ENCODE measurements at regions not wholly inside any gene's neighbourhood (a gene's known extent, or its start where the extent isn't known, plus 50 kb on each side); places are given as distances from the start of the nearest gene placed in this dataset.
"Not testable (repeated sequence)": the region's sequence is repeated elsewhere in the genome, so short reads cannot be mapped to it uniquely, and the experiment has no call there.

DNA sequence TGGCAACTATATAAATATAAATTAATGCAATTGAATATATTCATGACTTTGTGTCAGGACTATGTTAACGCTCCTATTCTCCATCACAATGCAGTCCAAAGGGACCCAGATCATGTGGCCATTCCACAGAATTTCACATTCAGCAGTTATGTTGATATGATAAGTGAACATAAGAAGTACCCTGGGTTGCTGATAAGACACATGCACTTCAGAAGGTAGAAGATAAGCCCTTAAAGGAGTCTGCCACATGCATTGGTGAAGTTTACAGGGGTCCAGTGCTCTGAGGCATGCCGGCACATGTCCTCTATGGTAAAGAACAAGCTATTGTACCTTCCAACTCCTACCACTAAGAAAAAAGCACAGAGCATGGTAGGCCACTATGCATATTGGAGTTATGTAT, 76.4 kb downstream of the PHAX start:
- H3K9me3 Mint-ChIP-seq, result no peaks in the 10 kb centered on the region
- H3K27ac Mint-ChIP-seq (ENCODE audit: low read depth), result no peak overlapping the region
- DNase-seq (ENCODE audit: low spot score in 2 of 2) (no peak), ATAC-seq (replicated peaks; ENCODE audit: extremely low read depth, poor library complexity, severe bottlenecking) (no peak)
- H3K27me3 Mint-ChIP-seq, result no peaks in the 10 kb centered on the region
- no peak overlapping the region for H3K4me3 Mint-ChIP-seq
- H3K36me3 Mint-ChIP-seq (ENCODE audit: insufficient read depth), result no peaks in the 10 kb centered on the region
- H3K4me1 Mint-ChIP-seq, result peaks cover 5% of the 10 kb centered on the region

DNA sequence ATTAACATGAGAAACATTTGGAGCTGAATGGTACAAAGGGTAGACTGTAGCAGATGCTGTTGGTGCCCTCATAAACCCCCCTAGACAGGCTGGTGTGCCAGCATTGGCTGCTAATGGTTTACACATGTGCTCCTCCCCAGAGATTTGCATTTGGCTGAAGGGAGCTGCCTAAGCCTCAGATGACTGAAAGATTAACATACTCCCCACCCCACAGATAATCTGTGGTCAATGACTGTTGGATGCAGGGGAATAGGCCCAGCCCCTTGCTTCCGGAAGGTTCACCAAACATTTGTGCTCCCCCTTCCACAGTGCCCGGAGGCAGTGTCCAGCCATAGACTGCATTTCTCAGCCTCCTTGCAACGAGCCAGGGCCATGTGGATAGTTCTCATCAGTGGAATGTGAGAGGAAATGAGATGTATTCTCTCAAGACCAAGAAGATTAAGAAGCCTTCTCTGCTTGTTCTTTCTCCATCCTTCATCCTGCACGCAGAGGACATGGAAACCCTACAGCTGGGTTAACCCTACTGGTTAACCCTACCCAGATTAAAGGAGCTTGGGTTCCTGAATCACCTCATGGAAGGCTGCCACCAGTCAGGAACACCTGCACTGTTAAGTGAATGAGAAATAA, 79.6 kb downstream of the PHAX start:
- no peak overlapping the region for H3K27ac Mint-ChIP-seq (ENCODE audit: low read depth)
- no peaks in the 10 kb centered on the region for H3K9me3 Mint-ChIP-seq
- peaks cover 9% of the 10 kb centered on the region for H3K27me3 Mint-ChIP-seq
- no peaks in the 10 kb centered on the region for H3K36me3 Mint-ChIP-seq (ENCODE audit: insufficient read depth)
- no peak for ATAC-seq (replicated peaks; ENCODE audit: extremely low read depth, poor library complexity, severe bottlenecking)
- H3K4me3 Mint-ChIP-seq, result no peak overlapping the region
- H3K4me1 Mint-ChIP-seq, result peaks cover 5% of the 10 kb centered on the region
- no peak for DNase-seq (ENCODE audit: low spot score in 2 of 2)

DNA sequence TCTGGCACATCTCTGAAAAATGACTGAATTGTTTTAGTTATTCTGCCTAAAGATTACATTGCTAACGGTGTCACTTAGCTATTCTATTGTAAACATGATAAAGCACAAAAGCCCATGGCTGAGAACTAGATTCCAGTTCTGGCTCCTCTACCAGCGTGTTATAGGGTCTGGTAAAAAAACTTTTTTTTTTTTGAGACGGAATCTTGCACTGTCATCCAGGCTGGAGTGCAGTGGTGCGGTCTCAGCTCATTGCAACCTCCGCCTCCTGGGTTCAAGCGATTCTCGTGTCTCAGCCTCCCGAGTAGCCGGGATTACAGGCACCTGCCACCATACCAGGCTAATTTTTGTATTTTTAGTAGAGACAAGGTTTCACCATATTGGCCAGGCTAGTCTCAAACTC, 80.6 kb downstream of the PHAX start:
- H3K9me3 Mint-ChIP-seq; DNase-seq (ENCODE audit: low spot score in 2 of 2); H3K4me1 Mint-ChIP-seq; H3K36me3 Mint-ChIP-seq (ENCODE audit: insufficient read depth); H3K27me3 Mint-ChIP-seq; ATAC-seq (replicated peaks; ENCODE audit: extremely low read depth, poor library complexity, severe bottlenecking); H3K4me3 Mint-ChIP-seq; H3K27ac Mint-ChIP-seq (ENCODE audit: low read depth): not testable (repeated sequence)

DNA sequence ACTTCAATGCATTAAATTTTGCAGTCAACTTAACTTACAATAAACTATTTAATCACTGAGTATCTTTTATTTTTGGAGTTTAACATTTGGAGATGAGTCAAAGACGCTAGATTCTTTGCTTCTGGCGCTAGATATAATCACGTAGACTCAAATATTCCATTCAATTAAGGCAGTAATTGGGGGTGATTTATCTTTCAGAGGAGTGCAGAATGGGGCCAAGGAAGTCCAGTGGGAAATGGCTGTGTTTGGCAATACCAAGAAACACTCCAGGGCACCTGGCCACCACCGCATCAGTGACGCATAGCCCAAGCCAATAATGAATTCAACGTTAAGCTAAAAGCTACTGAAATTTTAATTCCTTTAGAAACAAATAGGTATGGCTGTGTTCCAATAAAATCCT, 81.2 kb downstream of the PHAX start:
- Mint-ChIP-seq H3K36me3 (ENCODE audit: insufficient read depth) (no peaks in the 10 kb centered on the region), H3K27me3 (peaks cover 9% of the 10 kb centered on the region), H3K4me1 (no peaks in the 10 kb centered on the region), H3K9me3 (no peaks in the 10 kb centered on the region), H3K27ac (ENCODE audit: low read depth) (no peak overlapping the region), H3K4me3 (no peak overlapping the region)
- no peak for ATAC-seq (replicated peaks; ENCODE audit: extremely low read depth, poor library complexity, severe bottlenecking)
- DNase-seq (ENCODE audit: low spot score in 2 of 2), result no peak

DNA sequence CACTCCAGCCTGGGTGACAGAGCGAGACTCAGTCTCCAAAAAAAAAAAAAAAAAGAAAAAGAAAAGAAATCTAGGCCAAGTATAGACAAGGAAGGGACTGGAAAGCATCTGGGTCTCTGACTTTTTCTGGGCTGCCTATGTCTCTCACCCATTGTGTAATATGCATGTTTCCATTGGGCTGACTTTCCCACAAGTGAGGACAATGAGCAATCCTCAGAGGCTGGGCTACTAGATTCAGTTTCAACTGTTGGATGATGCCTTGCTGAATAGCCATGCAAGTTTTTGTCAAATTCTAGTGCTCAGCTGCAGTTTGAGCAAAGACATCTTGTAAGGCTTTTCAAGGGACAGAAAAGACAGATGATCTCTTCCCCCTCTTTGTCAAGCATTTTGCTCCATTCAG, 82.1 kb downstream of the PHAX start:
- Mint-ChIP-seq H3K4me3 (no peak overlapping the region), H3K4me1 (no peaks in the 10 kb centered on the region), H3K9me3 (no peaks in the 10 kb centered on the region), H3K36me3 (ENCODE audit: insufficient read depth) (no peaks in the 10 kb centered on the region), H3K27me3 (peaks cover 9% of the 10 kb centered on the region), H3K27ac (ENCODE audit: low read depth) (no peak overlapping the region)
- ATAC-seq (replicated peaks; ENCODE audit: extremely low read depth, poor library complexity, severe bottlenecking) (no peak), DNase-seq (ENCODE audit: low spot score in 2 of 2) (no peak)

DNA sequence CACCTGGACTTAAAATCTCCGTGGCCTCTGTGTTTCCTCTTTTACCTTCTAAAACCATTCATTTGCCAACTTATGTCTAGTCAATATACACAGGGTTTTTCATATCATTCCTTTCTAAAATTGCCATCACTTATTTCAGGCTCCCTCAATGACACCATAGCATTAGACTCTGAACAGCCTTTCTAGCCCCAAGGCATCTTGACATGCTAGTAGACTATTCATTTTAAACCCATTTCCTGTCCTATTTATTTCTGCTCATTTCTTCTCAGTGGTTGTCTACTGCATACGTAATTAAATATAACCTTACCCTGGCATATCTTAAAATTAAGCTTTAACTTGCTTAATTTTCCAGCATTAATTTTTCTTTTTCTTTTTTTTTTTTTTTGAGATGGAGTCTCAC, 83.2 kb downstream of the PHAX start:
- ATAC-seq (replicated peaks; ENCODE audit: extremely low read depth, poor library complexity, severe bottlenecking), result no peak
- Mint-ChIP-seq H3K27me3 (peaks cover 9% of the 10 kb centered on the region), H3K36me3 (ENCODE audit: insufficient read depth) (no peaks in the 10 kb centered on the region), H3K9me3 (no peaks in the 10 kb centered on the region), H3K4me3 (no peak overlapping the region), H3K4me1 (no peaks in the 10 kb centered on the region), H3K27ac (ENCODE audit: low read depth) (no peak overlapping the region)
- no peak for DNase-seq (ENCODE audit: low spot score in 2 of 2)

DNA sequence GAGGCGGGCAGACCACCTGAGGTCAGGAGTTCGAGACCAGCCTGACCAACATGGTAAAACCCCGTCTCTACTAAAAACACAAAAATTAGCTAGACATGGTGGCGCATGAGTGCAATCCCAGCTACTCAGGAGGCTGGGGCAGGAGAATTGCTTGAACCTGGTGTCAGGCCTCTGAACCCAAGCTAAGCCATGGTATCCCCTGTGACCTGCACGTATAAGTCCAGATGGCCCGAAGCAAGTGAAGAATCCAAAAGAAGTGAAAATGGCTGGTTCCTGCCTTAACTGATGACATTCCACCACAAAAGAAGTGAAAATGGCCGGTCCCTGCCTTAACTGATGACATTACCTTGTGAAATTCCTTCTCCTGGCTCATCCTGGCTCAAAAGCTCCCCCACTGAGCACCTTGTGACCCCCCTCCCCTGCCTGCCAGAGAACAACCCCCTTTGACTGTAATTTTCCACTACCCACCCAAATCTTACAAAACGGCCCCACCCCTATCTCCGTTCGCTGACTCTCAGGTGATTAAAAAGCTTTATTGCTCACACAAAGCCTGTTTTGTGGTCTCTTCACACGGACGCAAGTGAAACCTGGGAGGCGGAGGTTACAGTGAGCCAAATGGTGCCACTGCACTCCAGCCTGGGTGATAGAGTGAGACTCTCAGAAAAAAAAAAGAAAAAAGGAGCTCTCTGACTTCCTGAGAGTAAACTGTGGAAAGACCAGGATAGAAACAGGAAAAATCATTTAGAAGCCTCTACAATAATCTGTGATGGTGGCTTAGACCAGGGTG, 84.1 kb downstream of the PHAX start:
- H3K27me3 Mint-ChIP-seq; H3K4me1 Mint-ChIP-seq; DNase-seq (ENCODE audit: low spot score in 2 of 2); ATAC-seq (replicated peaks; ENCODE audit: extremely low read depth, poor library complexity, severe bottlenecking); H3K4me3 Mint-ChIP-seq; H3K9me3 Mint-ChIP-seq; H3K27ac Mint-ChIP-seq (ENCODE audit: low read depth); H3K36me3 Mint-ChIP-seq (ENCODE audit: insufficient read depth): not testable (repeated sequence)

DNA sequence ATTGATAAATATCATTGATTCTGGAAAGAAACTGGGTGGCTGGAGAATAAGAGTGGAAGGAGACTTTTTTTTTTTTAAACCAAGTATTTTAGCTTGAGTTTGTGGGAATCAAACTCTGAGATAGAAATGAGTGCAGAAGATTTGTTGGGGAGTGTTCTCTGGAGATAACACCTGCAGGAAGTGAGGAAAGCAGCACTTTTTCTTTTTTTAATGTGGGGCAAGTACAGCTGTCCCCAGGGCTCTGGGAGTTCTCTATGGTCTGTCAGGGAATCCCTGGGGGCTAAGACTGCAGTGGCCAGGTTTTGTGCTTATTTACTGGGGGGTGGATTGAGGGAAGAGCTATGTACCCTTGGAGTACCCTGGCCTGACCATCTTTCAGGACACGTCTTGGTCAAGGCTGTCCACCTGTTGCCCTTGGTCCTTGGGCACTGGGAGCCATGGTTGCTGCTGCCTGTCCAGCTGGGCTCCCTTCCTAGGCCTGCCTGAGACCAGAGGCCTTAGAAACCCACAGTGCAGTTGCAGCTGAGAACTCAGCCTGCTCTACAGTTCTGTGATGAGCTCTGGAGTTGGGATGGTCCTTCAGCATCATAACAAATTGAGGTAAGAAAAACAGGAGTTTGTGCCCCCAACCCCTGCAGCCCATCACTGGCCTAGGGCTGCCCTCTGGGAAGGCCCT, 85.8 kb downstream of the PHAX start:
- DNase-seq (ENCODE audit: low spot score in 2 of 2), result no peak
- no peak for ATAC-seq (replicated peaks; ENCODE audit: extremely low read depth, poor library complexity, severe bottlenecking)
- Mint-ChIP-seq H3K36me3 (ENCODE audit: insufficient read depth) (no peaks in the 10 kb centered on the region), H3K4me1 (no peaks in the 10 kb centered on the region), H3K27me3 (peaks cover 9% of the 10 kb centered on the region), H3K9me3 (no peaks in the 10 kb centered on the region), H3K27ac (ENCODE audit: low read depth) (no peak overlapping the region), H3K4me3 (no peak overlapping the region)

DNA sequence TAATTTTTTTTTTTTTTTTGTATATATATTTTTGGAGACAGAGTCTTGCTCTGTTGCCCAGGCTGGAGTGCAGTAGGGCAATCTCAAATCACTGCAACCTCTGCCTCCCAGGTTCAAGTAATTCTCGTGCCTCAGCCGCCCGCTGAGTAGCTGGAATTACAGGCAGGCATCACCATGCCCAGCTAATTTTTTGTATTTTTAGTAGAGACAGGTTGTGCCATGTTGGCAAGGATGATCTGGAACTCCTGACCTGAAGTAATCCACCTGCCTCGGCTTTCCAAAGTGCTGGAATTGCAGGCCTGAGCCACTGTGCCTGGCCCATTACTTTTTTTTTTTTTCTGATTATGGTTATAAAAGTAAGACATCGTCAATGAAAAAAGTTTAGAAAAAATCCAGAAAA, 84.0 kb upstream of the LMNB1 start:
- no peaks in the 10 kb centered on the region for H3K9me3 Mint-ChIP-seq
- ATAC-seq (replicated peaks; ENCODE audit: extremely low read depth, poor library complexity, severe bottlenecking) (no peak), DNase-seq (ENCODE audit: low spot score in 2 of 2) (no peak)
- H3K27ac Mint-ChIP-seq (ENCODE audit: low read depth), result no peak overlapping the region
- H3K4me3 Mint-ChIP-seq, result no peak overlapping the region
- H3K4me1 Mint-ChIP-seq, result no peaks in the 10 kb centered on the region
- H3K36me3 Mint-ChIP-seq (ENCODE audit: insufficient read depth), result no peaks in the 10 kb centered on the region
- H3K27me3 Mint-ChIP-seq, result no peaks in the 10 kb centered on the region

DNA sequence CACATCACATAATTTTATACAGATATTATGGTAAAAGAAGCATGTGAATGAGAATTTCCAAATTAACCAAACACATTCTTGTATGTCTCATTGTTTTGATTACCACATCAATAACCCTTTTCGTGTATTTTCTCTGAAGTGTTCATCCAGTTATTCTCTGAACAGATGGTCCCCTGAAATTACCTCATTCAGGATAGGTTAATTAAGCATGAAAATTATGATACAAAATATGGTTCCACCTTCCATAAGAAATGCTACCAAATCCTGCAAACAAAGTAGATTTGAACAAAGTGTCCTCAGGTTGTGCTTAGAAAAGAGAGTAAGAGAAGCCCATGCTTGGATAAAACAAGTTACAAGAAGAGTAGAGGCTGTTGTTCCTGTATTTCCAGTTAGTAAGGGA, 83.1 kb upstream of the LMNB1 start:
- H3K4me1 Mint-ChIP-seq, result no peaks in the 10 kb centered on the region
- no peaks in the 10 kb centered on the region for H3K36me3 Mint-ChIP-seq (ENCODE audit: insufficient read depth)
- no peak overlapping the region for H3K4me3 Mint-ChIP-seq
- no peaks in the 10 kb centered on the region for H3K9me3 Mint-ChIP-seq
- ATAC-seq (replicated peaks; ENCODE audit: extremely low read depth, poor library complexity, severe bottlenecking) (no peak), DNase-seq (ENCODE audit: low spot score in 2 of 2) (no peak)
- no peak overlapping the region for H3K27ac Mint-ChIP-seq (ENCODE audit: low read depth)
- no peaks in the 10 kb centered on the region for H3K27me3 Mint-ChIP-seq

DNA sequence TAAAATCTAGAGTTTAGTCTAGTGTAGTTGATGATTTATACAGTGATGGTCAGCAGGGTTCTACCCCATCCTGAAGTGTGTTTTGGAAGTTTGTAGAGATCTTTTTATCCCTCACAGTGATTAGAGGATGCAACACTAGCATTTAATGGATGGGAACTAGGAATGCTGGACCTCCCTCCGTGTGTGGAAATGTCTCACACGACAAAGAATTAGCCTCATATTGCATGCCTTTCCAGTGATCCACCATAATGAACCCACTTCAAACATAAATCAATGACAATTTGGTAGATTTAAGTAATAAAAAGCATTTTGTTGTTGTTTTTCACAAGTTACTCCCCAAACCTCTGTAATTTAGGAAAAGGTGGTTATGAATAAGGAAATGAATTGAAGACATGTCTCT, 82.5 kb upstream of the LMNB1 start:
- no peaks in the 10 kb centered on the region for H3K4me1 Mint-ChIP-seq
- H3K36me3 Mint-ChIP-seq (ENCODE audit: insufficient read depth), result no peaks in the 10 kb centered on the region
- DNase-seq (ENCODE audit: low spot score in 2 of 2) (no peak), ATAC-seq (replicated peaks; ENCODE audit: extremely low read depth, poor library complexity, severe bottlenecking) (no peak)
- H3K4me3 Mint-ChIP-seq, result no peak overlapping the region
- no peaks in the 10 kb centered on the region for H3K9me3 Mint-ChIP-seq
- no peak overlapping the region for H3K27ac Mint-ChIP-seq (ENCODE audit: low read depth)
- H3K27me3 Mint-ChIP-seq, result no peaks in the 10 kb centered on the region

DNA sequence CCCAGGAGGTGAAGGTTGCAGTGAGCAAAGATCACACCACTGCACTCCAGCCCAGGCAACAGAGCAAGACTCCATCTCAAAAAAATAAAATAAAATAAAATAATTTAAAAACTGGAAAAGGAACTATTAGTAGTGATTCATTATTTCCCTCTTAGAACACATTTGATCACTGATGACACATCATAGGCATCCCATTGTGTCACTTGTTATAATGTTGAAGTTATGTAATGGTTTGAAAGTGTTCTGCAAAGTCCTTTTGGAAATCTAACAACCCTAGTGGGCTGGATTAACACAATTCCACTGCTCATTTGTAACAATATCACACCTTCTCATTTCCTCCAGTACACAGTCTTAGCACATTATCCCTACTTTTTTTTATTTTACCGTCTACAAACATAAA, 81.8 kb upstream of the LMNB1 start:
- Mint-ChIP-seq H3K36me3 (ENCODE audit: insufficient read depth) (no peaks in the 10 kb centered on the region), H3K4me1 (peaks cover 7% of the 10 kb centered on the region), H3K27ac (ENCODE audit: low read depth) (no peak overlapping the region), H3K9me3 (no peaks in the 10 kb centered on the region), H3K4me3 (no peak overlapping the region), H3K27me3 (no peaks in the 10 kb centered on the region)
- ATAC-seq (replicated peaks; ENCODE audit: extremely low read depth, poor library complexity, severe bottlenecking) (no peak), DNase-seq (ENCODE audit: low spot score in 2 of 2) (no peak)

DNA sequence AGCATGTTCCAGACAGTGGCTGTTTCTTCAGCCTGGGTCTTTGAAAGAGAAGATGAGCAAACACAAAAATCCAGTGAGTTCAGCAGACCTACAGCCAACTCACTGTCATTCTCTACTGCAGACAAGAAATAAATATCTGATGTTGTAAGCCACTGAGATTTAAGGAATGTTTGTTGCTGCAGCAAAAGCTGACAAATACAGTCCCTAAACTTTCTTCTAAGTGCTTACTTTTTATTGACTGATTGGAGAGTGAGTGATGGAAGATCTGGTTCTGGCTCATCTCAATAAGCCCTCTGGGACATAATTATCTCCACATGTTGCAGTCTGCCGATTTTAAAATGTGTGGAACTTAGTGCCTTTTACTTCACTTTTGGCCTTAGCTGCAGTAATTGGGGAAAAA, 69.9 kb upstream of the LMNB1 start:
- DNase-seq (ENCODE audit: low spot score in 2 of 2), result no peak
- Mint-ChIP-seq H3K27ac (ENCODE audit: low read depth) (no peak overlapping the region), H3K4me1 (no peaks in the 10 kb centered on the region), H3K4me3 (no peak overlapping the region), H3K9me3 (no peaks in the 10 kb centered on the region), H3K27me3 (no peaks in the 10 kb centered on the region), H3K36me3 (ENCODE audit: insufficient read depth) (no peaks in the 10 kb centered on the region)
- ATAC-seq (replicated peaks; ENCODE audit: extremely low read depth, poor library complexity, severe bottlenecking), result no peak
